Panc1 (cell line): ENCODE measurements at regions not wholly inside any gene's neighbourhood (a gene's known extent, or its start where the extent isn't known, plus 50 kb on each side); places are given as distances from the start of the nearest gene placed in this dataset.

Experiments used
- CTCF ChIP-seq: fragments of 450-650 bp; IDR thresholded peaks from 2 replicates; pipeline ENCODE4 v1.5.1; 2017; ENCODE audit warnings: mild to moderate bottlenecking
- POLR2AphosphoS5 ChIP-seq: IDR thresholded peaks from 2 replicates; pipeline ENCODE4 v1.6.1; 2012; ENCODE audit warnings: mild to moderate bottlenecking, low read depth, low read length, moderate library complexity
- SIN3A ChIP-seq: IDR thresholded peaks from 2 replicates; pipeline ENCODE4 v1.6.1; 2012; ENCODE audit warnings: low read depth, mild to moderate bottlenecking, low read length, moderate library complexity, borderline replicate concordance; ENCODE audit not compliant: insufficient read depth
- TCF7L2 ChIP-seq: IDR thresholded peaks from 2 replicates; pipeline ENCODE4 v1.6.1; 2011; ENCODE audit warnings: mild to moderate bottlenecking, low read depth, low read length, inconsistent platforms
- TF ChIP-seq, protein P1 (sequence below), 2 experiments: IDR thresholded peaks; 2 replicates each; pipeline ENCODE4 v1.6.1; 2011 to 2012; ENCODE audit warnings: low read depth in 2 of 2, control low read depth in 1 of 2, low read length in 1 of 2, mild to moderate bottlenecking in 1 of 2, moderate library complexity in 1 of 2; ENCODE audit not compliant: insufficient read depth in 1 of 2

DNA sequence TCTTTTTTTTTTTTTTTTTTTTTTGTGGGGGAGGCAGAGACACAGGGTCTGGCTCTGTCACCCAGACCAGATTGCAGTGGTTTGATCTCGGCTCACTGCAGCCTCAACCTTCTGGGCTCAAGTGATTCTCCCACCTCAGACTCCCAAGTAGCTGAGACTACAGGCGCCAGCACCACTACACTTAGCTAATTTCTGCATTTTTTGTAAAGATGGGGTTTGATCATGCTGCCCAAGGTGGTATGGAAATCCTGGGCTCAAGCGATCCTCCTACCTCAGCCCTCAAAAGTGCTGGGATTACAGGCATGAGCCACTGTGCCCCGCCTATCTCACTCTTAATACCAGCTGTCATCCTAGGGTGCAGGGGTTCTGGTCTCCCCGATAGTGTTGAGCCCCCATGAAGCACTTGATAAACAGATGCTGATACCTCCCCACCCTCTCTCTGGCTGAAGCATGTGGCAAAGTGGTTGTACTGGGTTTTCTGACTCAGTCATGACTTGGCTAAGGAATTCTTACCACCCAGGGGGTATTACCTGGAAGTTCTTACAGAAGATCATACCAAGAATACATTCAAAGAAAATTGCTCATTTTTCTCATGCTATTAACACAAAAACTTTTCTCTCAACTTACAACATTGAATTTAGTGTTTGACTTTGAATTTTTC, 110.2 kb upstream of the DAPK1 start:
- TF ChIP-seq CTCF (no peak), POLR2AphosphoS5 (no peak), TCF7L2 (no peak), SIN3A (no peak)
- TF ChIP-seq, protein P1, sequence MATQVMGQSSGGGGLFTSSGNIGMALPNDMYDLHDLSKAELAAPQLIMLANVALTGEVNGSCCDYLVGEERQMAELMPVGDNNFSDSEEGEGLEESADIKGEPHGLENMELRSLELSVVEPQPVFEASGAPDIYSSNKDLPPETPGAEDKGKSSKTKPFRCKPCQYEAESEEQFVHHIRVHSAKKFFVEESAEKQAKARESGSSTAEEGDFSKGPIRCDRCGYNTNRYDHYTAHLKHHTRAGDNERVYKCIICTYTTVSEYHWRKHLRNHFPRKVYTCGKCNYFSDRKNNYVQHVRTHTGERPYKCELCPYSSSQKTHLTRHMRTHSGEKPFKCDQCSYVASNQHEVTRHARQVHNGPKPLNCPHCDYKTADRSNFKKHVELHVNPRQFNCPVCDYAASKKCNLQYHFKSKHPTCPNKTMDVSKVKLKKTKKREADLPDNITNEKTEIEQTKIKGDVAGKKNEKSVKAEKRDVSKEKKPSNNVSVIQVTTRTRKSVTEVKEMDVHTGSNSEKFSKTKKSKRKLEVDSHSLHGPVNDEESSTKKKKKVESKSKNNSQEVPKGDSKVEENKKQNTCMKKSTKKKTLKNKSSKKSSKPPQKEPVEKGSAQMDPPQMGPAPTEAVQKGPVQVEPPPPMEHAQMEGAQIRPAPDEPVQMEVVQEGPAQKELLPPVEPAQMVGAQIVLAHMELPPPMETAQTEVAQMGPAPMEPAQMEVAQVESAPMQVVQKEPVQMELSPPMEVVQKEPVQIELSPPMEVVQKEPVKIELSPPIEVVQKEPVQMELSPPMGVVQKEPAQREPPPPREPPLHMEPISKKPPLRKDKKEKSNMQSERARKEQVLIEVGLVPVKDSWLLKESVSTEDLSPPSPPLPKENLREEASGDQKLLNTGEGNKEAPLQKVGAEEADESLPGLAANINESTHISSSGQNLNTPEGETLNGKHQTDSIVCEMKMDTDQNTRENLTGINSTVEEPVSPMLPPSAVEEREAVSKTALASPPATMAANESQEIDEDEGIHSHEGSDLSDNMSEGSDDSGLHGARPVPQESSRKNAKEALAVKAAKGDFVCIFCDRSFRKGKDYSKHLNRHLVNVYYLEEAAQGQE (IDR thresholded peaks at IDR 0.05; ENCODE audit: insufficient read depth in 1 of 2, low read depth in 2 of 2, low read length in 1 of 2), result no peak
